SK-N-SH treated with all-trans-retinoic acid at 6 μM for 48 hours (cell line): ENCODE measurements at regions not wholly inside any gene's neighbourhood (a gene's known extent, or its start where the extent isn't known, plus 50 kb on each side); places are given as distances from the start of the nearest gene placed in this dataset.
A peak's percentile ranks its signal among the peaks of the same experiment; 100 is the strongest.

Source experiments
- ATAC-seq: fragments of 200-7000 bp; cut with Tn5 transposase; 3 replicates; pipeline ENCODE4 v1.9.1; 2020; ENCODE audit warnings: mild to moderate bottlenecking, moderate library complexity
- ARNTL ChIP-seq: fragments of 450-650 bp; formaldehyde crosslinking; IDR thresholded peaks from 2 replicates; pipeline ENCODE4 v1.5.0; 2020; ENCODE audit warnings: low read depth, mild to moderate bottlenecking, moderate library complexity, borderline replicate concordance
- BACH2 ChIP-seq: fragments of 250-450 bp; sonication (Bioruptor Pico); IDR thresholded peaks from 2 replicates; pipeline ENCODE4 v1.9.0; 2021; ENCODE audit warnings: mild to moderate bottlenecking, borderline replicate concordance
- CSDC2 ChIP-seq: fragments of 250-450 bp; sonication (Bioruptor Pico); IDR thresholded peaks from 2 replicates; pipeline ENCODE4 v1.5.0; 2020; ENCODE audit warnings: mild to moderate bottlenecking, moderate library complexity
- CSRNP3 ChIP-seq: fragments of 250-450 bp; sonication (Bioruptor Pico); IDR thresholded peaks from 2 replicates; pipeline ENCODE4 v1.5.1; 2021; ENCODE audit warnings: mild to moderate bottlenecking, moderate library complexity
- ESRRG ChIP-seq: fragments of 250-450 bp; sonication (Bioruptor Pico); IDR thresholded peaks from 2 replicates; pipeline ENCODE4 v1.6.1; 2021; ENCODE audit warnings: mild to moderate bottlenecking
- GLIS3 ChIP-seq: fragments of 250-450 bp; sonication (Bioruptor Pico); IDR thresholded peaks from 2 replicates; pipeline ENCODE4 v1.5.0; 2020; ENCODE audit warnings: mild to moderate bottlenecking, moderate library complexity
- ISL1 ChIP-seq: fragments of 250-450 bp; sonication (Bioruptor Pico); IDR thresholded peaks from 2 replicates; pipeline ENCODE4 v2.1.2; 2022; ENCODE audit warnings: mild to moderate bottlenecking, moderate library complexity
- OSR1 ChIP-seq: fragments of 250-450 bp; sonication (Bioruptor Pico); IDR thresholded peaks from 2 replicates; pipeline ENCODE4 v1.8.0; 2022; ENCODE audit warnings: moderate library complexity, mild to moderate bottlenecking, inconsistent platforms
- POU6F1 ChIP-seq: fragments of 250-450 bp; sonication (Bioruptor Pico); IDR thresholded peaks from 2 replicates; pipeline ENCODE4 v1.8.0; 2021; ENCODE audit warnings: low read depth, mild to moderate bottlenecking, moderate library complexity, borderline replicate concordance
- PPARA ChIP-seq: fragments of 250-450 bp; sonication (Bioruptor Pico); IDR thresholded peaks from 2 replicates; pipeline ENCODE4 v1.5.0; 2020; ENCODE audit warnings: mild to moderate bottlenecking, borderline replicate concordance
- SNAI2 ChIP-seq: fragments of 250-450 bp; sonication (Bioruptor Pico); IDR thresholded peaks from 2 replicates; pipeline ENCODE4 v1.5.0; 2020; ENCODE audit warnings: mild to moderate bottlenecking, moderate library complexity
- TCF4 ChIP-seq: fragments of 250-450 bp; sonication (Bioruptor Pico); IDR thresholded peaks from 2 replicates; pipeline ENCODE4 v1.8.0; 2021; ENCODE audit warnings: mild to moderate bottlenecking, moderate library complexity, borderline replicate concordance
- TOX ChIP-seq: fragments of 250-450 bp; sonication (Bioruptor Pico); IDR thresholded peaks from 2 replicates; pipeline ENCODE4 v1.8.0; 2021; ENCODE audit warnings: mild to moderate bottlenecking, moderate library complexity, borderline replicate concordance
- ZC3H10 ChIP-seq: fragments of 250-450 bp; sonication (Bioruptor Pico); IDR thresholded peaks from 2 replicates; pipeline ENCODE4 v1.5.1; 2021; ENCODE audit warnings: mild to moderate bottlenecking, moderate library complexity
- ZFP3 ChIP-seq: fragments of 250-450 bp; sonication (Bioruptor Pico); IDR thresholded peaks from 2 replicates; pipeline ENCODE4 v1.5.0; 2020; ENCODE audit warnings: mild to moderate bottlenecking, moderate library complexity
- ZNF565 ChIP-seq: fragments of 450-650 bp; formaldehyde crosslinking; conservative IDR thresholded peaks from 2 replicates; pipeline ENCODE4 v1.5.0; 2020; ENCODE audit warnings: low read depth, mild to moderate bottlenecking, moderate library complexity
- ZNF70 ChIP-seq: fragments of 450-650 bp; formaldehyde crosslinking; IDR thresholded peaks from 2 replicates; pipeline ENCODE4 v1.5.0; 2020; ENCODE audit warnings: mild to moderate bottlenecking, moderate library complexity
- ZNF8 ChIP-seq: fragments of 450-650 bp; formaldehyde crosslinking; IDR thresholded peaks from 2 replicates; pipeline ENCODE4 v1.5.0; 2020; ENCODE audit warnings: mild to moderate bottlenecking, moderate library complexity
- TF ChIP-seq, protein P1 (sequence below): fragments of 250-450 bp; sonication (Bioruptor Pico); IDR thresholded peaks from 2 replicates; pipeline ENCODE4 v1.5.0; 2020; ENCODE audit warnings: mild to moderate bottlenecking, moderate library complexity
- TF ChIP-seq, protein P2 (sequence below): fragments of 250-450 bp; sonication (Bioruptor Pico); IDR thresholded peaks from 2 replicates; pipeline ENCODE4 v1.5.1; 2020; ENCODE audit warnings: low read depth, mild to moderate bottlenecking, moderate library complexity
- TF ChIP-seq, protein P3 (sequence below): fragments of 250-450 bp; sonication (Bioruptor Pico); IDR thresholded peaks from 2 replicates; pipeline ENCODE4 v1.8.0; 2020; ENCODE audit warnings: mild to moderate bottlenecking, moderate library complexity, borderline replicate concordance

DNA sequence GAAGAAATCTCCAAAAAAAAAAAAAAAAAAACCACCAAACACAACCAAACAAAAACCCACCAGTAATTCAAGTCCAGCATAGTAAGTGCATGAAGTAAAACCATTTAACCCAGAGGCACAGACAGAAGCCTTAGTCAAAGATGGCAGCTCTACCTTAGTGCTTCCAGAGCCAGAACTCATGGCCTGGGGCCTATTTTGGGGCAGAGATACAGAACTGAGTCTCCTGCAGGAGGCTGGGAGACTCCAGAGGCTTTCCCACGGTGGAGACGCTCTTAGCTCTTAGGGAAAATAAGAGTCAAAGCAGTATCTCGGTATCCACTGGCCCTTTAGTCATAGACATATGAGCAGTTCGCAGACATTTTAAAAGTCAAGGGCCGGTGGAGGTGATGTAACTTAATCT lies 129.5 kb downstream of the GPX5 start:
- ATAC-seq, result no peak
- TF ChIP-seq ESRRG (CRISPR knock-in tag) (no peak), ZNF8 (CRISPR knock-in tag) (no peak), ZFP3 (no peak), TOX (CRISPR knock-in tag) (no peak), BACH2 (CRISPR knock-in tag) (no peak), ZC3H10 (no peak), ZNF565 (no peak), TCF4 (no peak), ISL1 (no peak), CSRNP3 (no peak)
- TF ChIP-seq, protein P1, sequence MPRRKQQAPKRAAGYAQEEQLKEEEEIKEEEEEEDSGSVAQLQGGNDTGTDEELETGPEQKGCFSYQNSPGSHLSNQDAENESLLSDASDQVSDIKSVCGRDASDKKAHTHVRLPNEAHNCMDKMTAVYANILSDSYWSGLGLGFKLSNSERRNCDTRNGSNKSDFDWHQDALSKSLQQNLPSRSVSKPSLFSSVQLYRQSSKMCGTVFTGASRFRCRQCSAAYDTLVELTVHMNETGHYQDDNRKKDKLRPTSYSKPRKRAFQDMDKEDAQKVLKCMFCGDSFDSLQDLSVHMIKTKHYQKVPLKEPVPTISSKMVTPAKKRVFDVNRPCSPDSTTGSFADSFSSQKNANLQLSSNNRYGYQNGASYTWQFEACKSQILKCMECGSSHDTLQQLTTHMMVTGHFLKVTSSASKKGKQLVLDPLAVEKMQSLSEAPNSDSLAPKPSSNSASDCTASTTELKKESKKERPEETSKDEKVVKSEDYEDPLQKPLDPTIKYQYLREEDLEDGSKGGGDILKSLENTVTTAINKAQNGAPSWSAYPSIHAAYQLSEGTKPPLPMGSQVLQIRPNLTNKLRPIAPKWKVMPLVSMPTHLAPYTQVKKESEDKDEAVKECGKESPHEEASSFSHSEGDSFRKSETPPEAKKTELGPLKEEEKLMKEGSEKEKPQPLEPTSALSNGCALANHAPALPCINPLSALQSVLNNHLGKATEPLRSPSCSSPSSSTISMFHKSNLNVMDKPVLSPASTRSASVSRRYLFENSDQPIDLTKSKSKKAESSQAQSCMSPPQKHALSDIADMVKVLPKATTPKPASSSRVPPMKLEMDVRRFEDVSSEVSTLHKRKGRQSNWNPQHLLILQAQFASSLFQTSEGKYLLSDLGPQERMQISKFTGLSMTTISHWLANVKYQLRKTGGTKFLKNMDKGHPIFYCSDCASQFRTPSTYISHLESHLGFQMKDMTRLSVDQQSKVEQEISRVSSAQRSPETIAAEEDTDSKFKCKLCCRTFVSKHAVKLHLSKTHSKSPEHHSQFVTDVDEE (CRISPR knock-in tag), result no peak

- no peak for ATAC-seq
- TF ChIP-seq ISL1 (no peak), OSR1 (no peak), ZC3H10 (no peak), GLIS3 (CRISPR knock-in tag) (no peak), ESRRG (CRISPR knock-in tag) (no peak), POU6F1 (CRISPR knock-in tag) (no peak), CSDC2 (CRISPR knock-in tag) (no peak), ARNTL (CRISPR knock-in tag) (no peak), SNAI2 (CRISPR knock-in tag) (no peak), PPARA (CRISPR knock-in tag) (no peak), ZNF565 (no peak)
- TF ChIP-seq, protein P1 (CRISPR knock-in tag), result no peak
- TF ChIP-seq, protein P2, sequence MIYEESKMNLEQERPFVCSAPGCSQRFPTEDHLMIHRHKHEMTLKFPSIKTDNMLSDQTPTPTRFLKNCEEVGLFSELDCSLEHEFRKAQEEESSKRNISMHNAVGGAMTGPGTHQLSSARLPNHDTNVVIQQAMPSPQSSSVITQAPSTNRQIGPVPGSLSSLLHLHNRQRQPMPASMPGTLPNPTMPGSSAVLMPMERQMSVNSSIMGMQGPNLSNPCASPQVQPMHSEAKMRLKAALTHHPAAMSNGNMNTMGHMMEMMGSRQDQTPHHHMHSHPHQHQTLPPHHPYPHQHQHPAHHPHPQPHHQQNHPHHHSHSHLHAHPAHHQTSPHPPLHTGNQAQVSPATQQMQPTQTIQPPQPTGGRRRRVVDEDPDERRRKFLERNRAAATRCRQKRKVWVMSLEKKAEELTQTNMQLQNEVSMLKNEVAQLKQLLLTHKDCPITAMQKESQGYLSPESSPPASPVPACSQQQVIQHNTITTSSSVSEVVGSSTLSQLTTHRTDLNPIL (CRISPR knock-in tag), result no peak
These were observed 131.0 kb downstream of the GPX5 start for GRCh38 chr6:28656715-28657114.

- ATAC-seq, result peak; percentile 34
- TF ChIP-seq ZNF70 (no peak), ZNF565 (no peak), ESRRG (CRISPR knock-in tag) (no peak), TOX (CRISPR knock-in tag) (no peak), ZC3H10 (no peak), ZFP3 (no peak), ZNF8 (CRISPR knock-in tag) (no peak), CSRNP3 (no peak), GLIS3 (CRISPR knock-in tag) (no peak), PPARA (CRISPR knock-in tag) (no peak), ISL1 (no peak), CSDC2 (CRISPR knock-in tag) (no peak)
- TF ChIP-seq, protein P1 (CRISPR knock-in tag), result no peak
- TF ChIP-seq, protein P3, sequence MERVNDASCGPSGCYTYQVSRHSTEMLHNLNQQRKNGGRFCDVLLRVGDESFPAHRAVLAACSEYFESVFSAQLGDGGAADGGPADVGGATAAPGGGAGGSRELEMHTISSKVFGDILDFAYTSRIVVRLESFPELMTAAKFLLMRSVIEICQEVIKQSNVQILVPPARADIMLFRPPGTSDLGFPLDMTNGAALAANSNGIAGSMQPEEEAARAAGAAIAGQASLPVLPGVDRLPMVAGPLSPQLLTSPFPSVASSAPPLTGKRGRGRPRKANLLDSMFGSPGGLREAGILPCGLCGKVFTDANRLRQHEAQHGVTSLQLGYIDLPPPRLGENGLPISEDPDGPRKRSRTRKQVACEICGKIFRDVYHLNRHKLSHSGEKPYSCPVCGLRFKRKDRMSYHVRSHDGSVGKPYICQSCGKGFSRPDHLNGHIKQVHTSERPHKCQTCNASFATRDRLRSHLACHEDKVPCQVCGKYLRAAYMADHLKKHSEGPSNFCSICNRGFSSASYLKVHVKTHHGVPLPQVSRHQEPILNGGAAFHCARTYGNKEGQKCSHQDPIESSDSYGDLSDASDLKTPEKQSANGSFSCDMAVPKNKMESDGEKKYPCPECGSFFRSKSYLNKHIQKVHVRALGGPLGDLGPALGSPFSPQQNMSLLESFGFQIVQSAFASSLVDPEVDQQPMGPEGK, result no peak
These were observed 131.7 kb downstream of the GPX5 start for GRCh38 chr6:28657381-28657768.
